ENCODE measurements at regions not wholly inside any gene's neighbourhood (a gene's known extent, or its start where the extent isn't known, plus 50 kb on each side); places are given as distances from the start of the nearest gene placed in this dataset.

- TF ChIP-seq CTCF (IDR thresholded peaks at IDR 0.05; ENCODE audit: unreplicated experiment): no peak
- no peak overlapping the region for H3K27ac Mint-ChIP-seq (ENCODE audit: unreplicated experiment)
- DNase-seq (ENCODE audit: low spot score): no peak
- no peaks in the 10 kb centered on the region for H3K27me3 Mint-ChIP-seq (ENCODE audit: unreplicated experiment)
- no peak overlapping the region for H3K4me3 Mint-ChIP-seq (ENCODE audit: unreplicated experiment)
- H3K9me3 Mint-ChIP-seq (ENCODE audit: unreplicated experiment): no peaks in the 10 kb centered on the region
- no peaks in the 10 kb centered on the region for H3K4me1 Mint-ChIP-seq (ENCODE audit: unreplicated experiment)
- H3K36me3 Mint-ChIP-seq (ENCODE audit: low read depth, unreplicated experiment): no peaks in the 10 kb centered on the region
These were observed 118.2 kb upstream of the BLID start for GRCh38 chr11:122234257-122234656.

GRCh38 chr11:122232985-122233384, 117.0 kb upstream of the BLID start:
- Mint-ChIP-seq H3K27me3 (ENCODE audit: unreplicated experiment) (no peaks in the 10 kb centered on the region), H3K36me3 (ENCODE audit: low read depth, unreplicated experiment) (no peaks in the 10 kb centered on the region), H3K4me1 (ENCODE audit: unreplicated experiment) (peaks cover 2% of the 10 kb centered on the region), H3K9me3 (ENCODE audit: unreplicated experiment) (no peaks in the 10 kb centered on the region), H3K27ac (ENCODE audit: unreplicated experiment) (no peak overlapping the region), H3K4me3 (ENCODE audit: unreplicated experiment) (no peak overlapping the region)
- TF ChIP-seq CTCF (IDR thresholded peaks at IDR 0.05; ENCODE audit: unreplicated experiment): no peak
- no peak for DNase-seq (ENCODE audit: low spot score)

- no peak for DNase-seq (ENCODE audit: low spot score)
- Mint-ChIP-seq H3K9me3 (ENCODE audit: unreplicated experiment) (no peaks in the 10 kb centered on the region), H3K27me3 (ENCODE audit: unreplicated experiment) (no peaks in the 10 kb centered on the region), H3K4me3 (ENCODE audit: unreplicated experiment) (no peak overlapping the region), H3K4me1 (ENCODE audit: unreplicated experiment) (peaks cover 5% of the 10 kb centered on the region), H3K36me3 (ENCODE audit: low read depth, unreplicated experiment) (no peaks in the 10 kb centered on the region), H3K27ac (ENCODE audit: unreplicated experiment) (no peak overlapping the region)
- no peak for TF ChIP-seq CTCF (IDR thresholded peaks at IDR 0.05; ENCODE audit: unreplicated experiment)
These were observed 114.4 kb upstream of the BLID start for GRCh38 chr11:122230385-122230755.

- no peaks in the 10 kb centered on the region for H3K36me3 Mint-ChIP-seq (ENCODE audit: low read depth, unreplicated experiment)
- peak overlapping the region; percentile 24 for H3K4me3 Mint-ChIP-seq (ENCODE audit: unreplicated experiment)
- no peak overlapping the region for H3K27ac Mint-ChIP-seq (ENCODE audit: unreplicated experiment)
- no peaks in the 10 kb centered on the region for H3K9me3 Mint-ChIP-seq (ENCODE audit: unreplicated experiment)
- DNase-seq (ENCODE audit: low spot score): peak; percentile 62
- no peak for TF ChIP-seq CTCF (IDR thresholded peaks at IDR 0.05; ENCODE audit: unreplicated experiment)
- H3K4me1 Mint-ChIP-seq (ENCODE audit: unreplicated experiment): peaks cover 5% of the 10 kb centered on the region
- no peaks in the 10 kb centered on the region for H3K27me3 Mint-ChIP-seq (ENCODE audit: unreplicated experiment)
These were observed 113.7 kb upstream of the BLID start for GRCh38 chr11:122229481-122230384.

GRCh38 chr11:122229078-122229477, 113.1 kb upstream of the BLID start:
- Mint-ChIP-seq H3K4me3 (ENCODE audit: unreplicated experiment) (peak overlapping the region; percentile 24), H3K4me1 (ENCODE audit: unreplicated experiment) (peaks cover 5% of the 10 kb centered on the region), H3K27me3 (ENCODE audit: unreplicated experiment) (no peaks in the 10 kb centered on the region), H3K9me3 (ENCODE audit: unreplicated experiment) (no peaks in the 10 kb centered on the region), H3K36me3 (ENCODE audit: low read depth, unreplicated experiment) (no peaks in the 10 kb centered on the region), H3K27ac (ENCODE audit: unreplicated experiment) (no peak overlapping the region)
- no peak for TF ChIP-seq CTCF (IDR thresholded peaks at IDR 0.05; ENCODE audit: unreplicated experiment)
- no peak for DNase-seq (ENCODE audit: low spot score)
